ENCODE measurements at regions not wholly inside any gene's neighbourhood (a gene's known extent, or its start where the extent isn't known, plus 50 kb on each side); places are given as distances from the start of the nearest gene placed in this dataset.

DNA sequence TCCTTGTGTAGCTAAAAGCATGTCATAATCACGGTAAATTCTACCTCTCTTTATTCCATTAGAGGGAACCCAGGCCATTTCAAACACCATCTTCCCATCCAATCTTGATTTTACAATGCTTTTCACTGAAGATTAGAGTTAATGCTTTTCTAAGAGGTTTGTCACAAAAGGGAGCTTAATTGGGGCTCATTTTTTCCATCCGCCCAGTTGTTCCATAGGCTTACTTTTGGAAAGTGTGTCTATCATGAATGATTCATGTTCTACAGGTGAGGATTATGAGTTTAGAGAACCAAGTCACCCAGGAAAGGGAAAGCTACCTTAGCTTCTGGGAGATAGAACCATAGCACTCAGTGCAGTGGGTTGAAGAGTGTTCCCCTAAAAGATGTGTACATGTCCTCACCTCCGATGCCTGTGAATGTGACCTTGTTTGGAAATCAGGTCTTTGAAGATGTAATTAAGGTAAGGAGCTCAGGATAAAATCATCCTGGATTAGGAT, 286.9 kb upstream of the RUNX1 start:
- TF ChIP-seq EZH2 (IDR thresholded peaks at IDR 0.05; ENCODE audit: borderline replicate concordance, low read depth, low read length, severe bottlenecking) (no peak), JUN (IDR thresholded peaks at IDR 0.05; ENCODE audit: borderline replicate concordance, insufficient read depth, insufficient read length, low read depth) (no peak), FOS (IDR thresholded peaks at IDR 0.05; ENCODE audit: borderline replicate concordance, insufficient read depth, low read length) (no peak)
- H3K4me2 ChIP-seq (ENCODE audit: insufficient read depth, low read length): no peak overlapping the region
- no peaks in the 10 kb centered on the region for H3K9me3 ChIP-seq (replicated peaks; ENCODE audit: control insufficient read depth, insufficient read depth, low read length)
- no peak overlapping the region for H3K27ac ChIP-seq (ENCODE audit: insufficient read depth, low read depth, low read length)
- H3K27me3 ChIP-seq (ENCODE audit: control insufficient read depth in 2 of 2, insufficient read depth in 2 of 2, low read length in 2 of 2): no peaks in the 10 kb centered on the region
- ChIA-PET POLR2A (no interaction called here), CTCF (interaction anchor here (0.6 to 0.9 kb wide), 2 partner anchors 19 to 62 kb away, joined by 3 read pairs; no protein-coding TSS in a partner anchor)
- BruUV-seq (replicated peaks): no TSS peak
- H3K9me1 ChIP-seq (replicated peaks; ENCODE audit: control insufficient read depth, extremely low read depth, insufficient read depth, low read length): no peaks in the 10 kb centered on the region
- no peak overlapping the region for H3K4me3 ChIP-seq (replicated peaks in 1 of 3; ENCODE audit: insufficient read depth in 1 of 3, low read depth in 1 of 3, low read length in 3 of 3)
- dilution Hi-C loops (cut with MboI; ENCODE audit: extremely low pct_ligation_motif_present, low sequenced_read_pairs): no loop called here
- no peak overlapping the region for H3K9ac ChIP-seq (replicated peaks; ENCODE audit: extremely low read depth, insufficient read depth, low read length)
- H2AFZ ChIP-seq (ENCODE audit: low read depth, low read length): no peak overlapping the region
- intact Hi-C loops (cut with micrococcal nuclease): no loop called here
- H3K36me3 ChIP-seq (ENCODE audit: control insufficient read depth in 2 of 2, extremely low read depth in 1 of 2, insufficient read depth in 2 of 2, low read length in 2 of 2): no peaks in the 10 kb centered on the region
- DNase-seq (ENCODE audit: low read depth, low spot score) (no peak), FAIRE-seq (no peak)
- no peaks in the 10 kb centered on the region for H3K79me2 ChIP-seq (ENCODE audit: control insufficient read depth, insufficient read depth, low read length)
- H4K20me1 ChIP-seq (replicated peaks; ENCODE audit: control insufficient read depth, extremely low read depth, insufficient read depth, low read length): no peaks in the 10 kb centered on the region
- no peaks in the 10 kb centered on the region for H3K4me1 ChIP-seq (ENCODE audit: control insufficient read depth, extremely low read depth, insufficient read depth, low read length)

DNA sequence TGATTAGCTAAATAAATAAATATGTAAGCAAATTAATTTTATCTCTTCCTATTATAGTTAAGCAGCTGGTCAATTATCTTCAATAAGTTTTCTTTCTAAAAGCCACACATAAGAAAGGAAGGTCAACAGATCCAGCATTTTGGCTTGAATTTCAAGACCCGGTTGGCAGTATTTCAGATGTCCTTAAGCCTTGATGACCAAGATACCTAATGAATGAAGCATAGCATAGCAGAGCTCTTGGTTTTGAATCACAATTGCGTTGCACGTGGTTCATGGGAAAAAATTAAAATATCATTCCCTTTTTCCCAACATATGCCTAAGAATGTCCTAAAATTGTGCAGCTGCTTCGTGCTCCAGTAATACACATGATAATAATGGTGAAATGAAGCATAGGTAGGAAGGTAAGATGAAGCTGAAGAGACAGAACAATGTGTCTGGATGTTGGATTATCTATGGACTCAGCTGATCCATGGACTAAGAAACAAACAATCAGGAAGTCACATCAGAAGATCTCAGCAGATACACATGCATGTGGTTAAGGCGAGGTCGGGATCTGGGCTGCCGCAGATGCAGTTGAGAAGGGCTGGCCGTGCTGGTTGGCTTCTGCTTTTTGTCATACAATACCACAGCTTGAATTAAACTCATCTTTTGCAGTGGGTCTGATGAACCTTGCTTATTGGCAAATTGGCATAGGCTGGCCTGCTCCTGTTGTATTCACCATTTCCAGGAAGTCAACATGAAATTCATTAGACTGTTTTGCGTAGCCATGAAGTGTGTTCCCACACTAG, 284.9 kb upstream of the RUNX1 start:
- TF ChIP-seq, protein P1, sequence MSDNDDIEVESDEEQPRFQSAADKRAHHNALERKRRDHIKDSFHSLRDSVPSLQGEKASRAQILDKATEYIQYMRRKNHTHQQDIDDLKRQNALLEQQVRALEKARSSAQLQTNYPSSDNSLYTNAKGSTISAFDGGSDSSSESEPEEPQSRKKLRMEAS (IDR thresholded peaks at IDR 0.05; ENCODE audit: insufficient read depth, insufficient read length): no peak
- TF ChIP-seq EZH2 (IDR thresholded peaks at IDR 0.05; ENCODE audit: borderline replicate concordance, low read depth, low read length, severe bottlenecking) (no peak), GATA2 (IDR thresholded peaks at IDR 0.05; ENCODE audit: insufficient read depth, insufficient read length, low read depth, low read length) (no peak), FOS (IDR thresholded peaks at IDR 0.05; ENCODE audit: borderline replicate concordance, insufficient read depth, low read length) (no peak), POLR2AphosphoS5 (IDR thresholded peaks at IDR 0.05; ENCODE audit: insufficient read depth, low read depth, low read length) (no peak), JUN (IDR thresholded peaks at IDR 0.05; ENCODE audit: borderline replicate concordance, insufficient read depth, insufficient read length, low read depth) (no peak), MYC (IDR thresholded peaks at IDR 0.05; ENCODE audit: low read depth, low read length) (no peak), POLR2A (IDR thresholded peaks at IDR 0.05; ENCODE audit: low read depth, low read length) (no peak)
- TF ChIP-seq, protein P2, sequence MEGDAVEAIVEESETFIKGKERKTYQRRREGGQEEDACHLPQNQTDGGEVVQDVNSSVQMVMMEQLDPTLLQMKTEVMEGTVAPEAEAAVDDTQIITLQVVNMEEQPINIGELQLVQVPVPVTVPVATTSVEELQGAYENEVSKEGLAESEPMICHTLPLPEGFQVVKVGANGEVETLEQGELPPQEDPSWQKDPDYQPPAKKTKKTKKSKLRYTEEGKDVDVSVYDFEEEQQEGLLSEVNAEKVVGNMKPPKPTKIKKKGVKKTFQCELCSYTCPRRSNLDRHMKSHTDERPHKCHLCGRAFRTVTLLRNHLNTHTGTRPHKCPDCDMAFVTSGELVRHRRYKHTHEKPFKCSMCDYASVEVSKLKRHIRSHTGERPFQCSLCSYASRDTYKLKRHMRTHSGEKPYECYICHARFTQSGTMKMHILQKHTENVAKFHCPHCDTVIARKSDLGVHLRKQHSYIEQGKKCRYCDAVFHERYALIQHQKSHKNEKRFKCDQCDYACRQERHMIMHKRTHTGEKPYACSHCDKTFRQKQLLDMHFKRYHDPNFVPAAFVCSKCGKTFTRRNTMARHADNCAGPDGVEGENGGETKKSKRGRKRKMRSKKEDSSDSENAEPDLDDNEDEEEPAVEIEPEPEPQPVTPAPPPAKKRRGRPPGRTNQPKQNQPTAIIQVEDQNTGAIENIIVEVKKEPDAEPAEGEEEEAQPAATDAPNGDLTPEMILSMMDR (IDR thresholded peaks at IDR 0.05; ENCODE audit: extremely low read depth in 1 of 2, insufficient read depth in 1 of 2, low read depth in 1 of 2, low read length in 2 of 2): no peak
- CTCF ChIA-PET: no interaction called here
- no peaks in the 10 kb centered on the region for H3K9me3 ChIP-seq (replicated peaks; ENCODE audit: control insufficient read depth, insufficient read depth, low read length)
- H3K9me1 ChIP-seq (replicated peaks; ENCODE audit: control insufficient read depth, extremely low read depth, insufficient read depth, low read length): no peaks in the 10 kb centered on the region
- no peak overlapping the region for H3K27ac ChIP-seq (ENCODE audit: insufficient read depth, low read depth, low read length)
- H3K9ac ChIP-seq (replicated peaks; ENCODE audit: extremely low read depth, insufficient read depth, low read length): no peak overlapping the region
- intact Hi-C loops (cut with micrococcal nuclease): no loop called here
- no peak overlapping the region for H2AFZ ChIP-seq (ENCODE audit: low read depth, low read length)
- no peaks in the 10 kb centered on the region for H3K79me2 ChIP-seq (ENCODE audit: control insufficient read depth, insufficient read depth, low read length)
- H3K4me2 ChIP-seq (ENCODE audit: insufficient read depth, low read length): no peak overlapping the region
- BruUV-seq (replicated peaks): no TSS peak
- no peak overlapping the region for H3K4me3 ChIP-seq (replicated peaks in 1 of 3; ENCODE audit: insufficient read depth in 1 of 3, low read depth in 1 of 3, low read length in 3 of 3)
- POLR2A ChIA-PET: no interaction called here
- no peaks in the 10 kb centered on the region for H3K4me1 ChIP-seq (ENCODE audit: control insufficient read depth, extremely low read depth, insufficient read depth, low read length)
- FAIRE-seq: no peak
- no peaks in the 10 kb centered on the region for H3K27me3 ChIP-seq (ENCODE audit: control insufficient read depth in 2 of 2, insufficient read depth in 2 of 2, low read length in 2 of 2)
- dilution Hi-C loops (cut with MboI; ENCODE audit: extremely low pct_ligation_motif_present, low sequenced_read_pairs): no loop called here
- no peaks in the 10 kb centered on the region for H3K36me3 ChIP-seq (ENCODE audit: control insufficient read depth in 2 of 2, extremely low read depth in 1 of 2, insufficient read depth in 2 of 2, low read length in 2 of 2)
- no peak for DNase-seq (ENCODE audit: low read depth, low spot score)
- no peaks in the 10 kb centered on the region for H4K20me1 ChIP-seq (replicated peaks; ENCODE audit: control insufficient read depth, extremely low read depth, insufficient read depth, low read length)

Data from endothelial cell of umbilical vein (primary cell).